H1 (cell line): ENCODE measurements at regions not wholly inside any gene's neighbourhood (a gene's known extent, or its start where the extent isn't known, plus 50 kb on each side); places are given as distances from the start of the nearest gene placed in this dataset.
A peak's percentile ranks its signal among the peaks of the same experiment; 100 is the strongest.

Experiments used
- ASH2L ChIP-seq: fragments of 200-600, 300-600 bp; sonication (generic); IDR thresholded peaks from one replicate; pipeline ENCODE4 v1.7.1; 2017; ENCODE audit warnings: low read length
- BCL11A ChIP-seq, 2 experiments: IDR thresholded peaks; one replicate each; pipeline ENCODE4 v1.6.1; 2011; ENCODE audit warnings: low read depth in 2 of 2, low read length in 2 of 2, mild to moderate bottlenecking in 2 of 2
- CHD1 ChIP-seq: IDR thresholded peaks from 2 replicates; pipeline ENCODE4 v1.6.1; 2012; ENCODE audit warnings: low read depth, low read length, improper control_type of control experiment
- CHD2 ChIP-seq: IDR thresholded peaks from 2 replicates; pipeline ENCODE4 v1.6.1; 2012; ENCODE audit warnings: low read length, improper control_type of control experiment
- CTBP2 ChIP-seq: IDR thresholded peaks from 2 replicates; pipeline ENCODE4 v1.7.0; 2011; ENCODE audit warnings: borderline replicate concordance, mild to moderate bottlenecking, moderate library complexity, mixed read lengths, low read length; ENCODE audit not compliant: insufficient read depth, insufficient read length
- E2F6 ChIP-seq: IDR thresholded peaks from 2 replicates; pipeline ENCODE4 v1.6.1; 2012; ENCODE audit warnings: inconsistent platforms
- GTF2F1 ChIP-seq: IDR thresholded peaks from 2 replicates; pipeline ENCODE4 v1.6.1; 2012; ENCODE audit warnings: low read depth, low read length, improper control_type of control experiment, borderline replicate concordance
- HDAC2 ChIP-seq, 2 experiments: fragments of 300-600 bp in 1 of 2; sonication (generic) in 1 of 2; IDR thresholded peaks; 2 replicates each; pipeline ENCODE4 v1.6.1; 2011 to 2012; ENCODE audit warnings: low read depth in 2 of 2, low read length in 2 of 2, mild to moderate bottlenecking in 2 of 2, moderate library complexity in 2 of 2, borderline replicate concordance in 1 of 2, inconsistent platforms in 1 of 2
- JUN ChIP-seq: IDR thresholded peaks from 2 replicates; pipeline ENCODE4 v1.6.1; 2011; ENCODE audit warnings: low read depth, mild to moderate bottlenecking, improper control_type of control experiment, low read length
- JUND ChIP-seq: IDR thresholded peaks from 2 replicates; pipeline ENCODE4 v1.6.1; 2011; ENCODE audit warnings: mild to moderate bottlenecking, improper control_type of control experiment, low read length
- NRF1 ChIP-seq: IDR thresholded peaks from 2 replicates; pipeline ENCODE4 v1.6.1; 2011; ENCODE audit warnings: mild to moderate bottlenecking, low read depth, low read length, improper control_type of control experiment
- POU5F1 ChIP-seq: IDR thresholded peaks from 2 replicates; pipeline ENCODE4 v1.6.1; 2011; ENCODE audit warnings: low read depth, mild to moderate bottlenecking, low read length, moderate library complexity
- RAD21 ChIP-seq, 2 experiments: IDR thresholded peaks in 1 of 2; conservative IDR thresholded peaks in 1 of 2; 2 replicates each; pipeline ENCODE4 v1.6.1; 2011; ENCODE audit warnings: low read depth in 2 of 2, low read length in 2 of 2, improper control_type of control experiment in 1 of 2, inconsistent platforms in 1 of 2, mild to moderate bottlenecking in 1 of 2, moderate library complexity in 1 of 2
- RBBP5 ChIP-seq: IDR thresholded peaks from 2 replicates; pipeline ENCODE4 v1.7.1; 2012; ENCODE audit warnings: low read depth, mild to moderate bottlenecking, inconsistent platforms, low read length, moderate library complexity, borderline replicate concordance
- RNF2 ChIP-seq: fragments of 200-900, 300-1000 bp; sonication (generic); IDR thresholded peaks from 2 replicates; pipeline ENCODE4 v1.7.1; 2016; ENCODE audit warnings: borderline replicate concordance, low read depth, mild to moderate bottlenecking, antibody characterized with exemption, low read length; ENCODE audit not compliant: poor library complexity, severe bottlenecking; ENCODE audit errors: missing control alignments
- SIN3A ChIP-seq, 2 experiments: IDR thresholded peaks in 1 of 2; conservative IDR thresholded peaks in 1 of 2; 2 replicates each; pipeline ENCODE4 v1.6.1; 2011 to 2012; ENCODE audit warnings: low read length in 2 of 2, improper control_type of control experiment in 1 of 2, low read depth in 1 of 2, mild to moderate bottlenecking in 1 of 2
- SIX5 ChIP-seq: IDR thresholded peaks from 2 replicates; pipeline ENCODE4 v1.6.1; 2011; ENCODE audit warnings: mild to moderate bottlenecking, low read depth, low read length
- SRF ChIP-seq: IDR thresholded peaks from 2 replicates; pipeline ENCODE4 v1.6.1; 2011; ENCODE audit warnings: mild to moderate bottlenecking, low read depth, low read length, moderate library complexity
- SUZ12 ChIP-seq: fragments of 200-600 bp; sonication (generic); IDR thresholded peaks from 2 replicates; pipeline ENCODE4 v1.6.1; 2012; ENCODE audit warnings: mild to moderate bottlenecking, inconsistent platforms, low read length, moderate library complexity, mixed read lengths
- TBP ChIP-seq: IDR thresholded peaks from 2 replicates; pipeline ENCODE4 v1.6.1; 2011; ENCODE audit warnings: low read depth, low read length, improper control_type of control experiment
- USF2 ChIP-seq: IDR thresholded peaks from 2 replicates; pipeline ENCODE4 v1.6.1; 2011; ENCODE audit warnings: low read length, improper control_type of control experiment

- TF ChIP-seq CTBP2 (no peak), SUZ12 (no peak), SRF (no peak), JUN (no peak), SIN3A (conservative IDR thresholded peaks at IDR 0.05 in 1 of 2, IDR thresholded peaks at IDR 0.05 in 1 of 2; ENCODE audit: low read depth in 1 of 2, low read length in 2 of 2) (no peak), POU5F1 (no peak), CHD1 (no peak), CHD2 (peak; percentile 60; the same call in 1 of the 2 replicates), RAD21 (IDR thresholded peaks at IDR 0.05 in 1 of 2, conservative IDR thresholded peaks at IDR 0.05 in 1 of 2; ENCODE audit: low read depth in 2 of 2, low read length in 2 of 2) (peak; percentile 68 to 76), SIX5 (no peak), RBBP5 (no peak), HDAC2 (IDR thresholded peaks at IDR 0.05; ENCODE audit: borderline replicate concordance in 1 of 2, low read depth in 2 of 2, low read length in 2 of 2) (no peak), BCL11A (IDR thresholded peaks at IDR 0.05; ENCODE audit: low read depth in 2 of 2, low read length in 2 of 2) (no peak), GTF2F1 (no peak), TBP (no peak; the same call in 1 of the 2 replicates), USF2 (no peak), E2F6 (no peak), RNF2 (no peak), ASH2L (no peak), JUND (no peak), NRF1 (no peak)
Measured at GRCh38 chr10:5293691-5294550, 70.8 kb upstream of the UCN3 start (continued).
